B cell (primary cell): ENCODE measurements at regions not wholly inside any gene's neighbourhood (a gene's known extent, or its start where the extent isn't known, plus 50 kb on each side); places are given as distances from the start of the nearest gene placed in this dataset.
A peak's percentile ranks its signal among the peaks of the same experiment; 100 is the strongest.

Source experiments
- ATAC-seq: fragments of 200-7000 bp; cut with Tn5 transposase; one replicate; pipeline ENCODE4 v1.10.0; 2021; ENCODE audit warnings: low read depth, mild to moderate bottlenecking, moderate number of reproducible peaks, moderate library complexity
- CTCF ChIA-PET: fragments of 350-600 bp; sonication (Branson Sonifier 250); formaldehyde crosslinking; loops from one replicate; lab custom pipeline; 2021; ENCODE audit warnings: antibody characterized with exemption, inconsistent platforms; lab: Charles Lee
- POLR2A ChIA-PET: fragments of 350-600 bp; sonication (Branson Sonifier 250); formaldehyde crosslinking; loops from one replicate; lab custom pipeline; 2021; ENCODE audit warnings: antibody characterized with exemption; lab: Charles Lee
- DNase-seq: peaks from one replicate; pipeline ENCODE4 v3.0.0; 2013
- H2AFZ ChIP-seq: 2 replicates; pipeline ENCODE4 v1.6.1; 2012; ENCODE audit warnings: mild to moderate bottlenecking, low read depth, low read length; ENCODE audit not compliant: insufficient read depth, poor library complexity, severe bottlenecking
- H3K27ac ChIP-seq, 2 donors: 1 replicate in 1 of 2; 2 replicates in 1 of 2; pipeline ENCODE4 v1.5.1; 2012 to 2013; ENCODE audit warnings: low read length in 2 of 2, mild to moderate bottlenecking in 2 of 2, moderate library complexity in 1 of 2
- H3K27me3 ChIP-seq, 4 experiments: fragments of 200-600 bp in 1 of 4; sonication (generic) in 1 of 4; replicated peaks in 1 of 4; 1 replicate in 2 of 4; 2 replicates in 2 of 4; pipeline versions ENCODE4 v1.6.1 to v1.7.0; 2013 to 2016; ENCODE audit warnings: low read length in 3 of 4, mild to moderate bottlenecking in 2 of 4, mixed read lengths in 1 of 4, moderate library complexity in 1 of 4; ENCODE audit not compliant: insufficient read depth in 4 of 4, control insufficient read depth in 3 of 4; ENCODE audit errors: control extremely low read depth in 1 of 4
- H3K36me3 ChIP-seq, 2 experiments: replicated peaks in 1 of 2; 1 replicate in 1 of 2; 2 replicates in 1 of 2; pipeline versions ENCODE4 v1.6.1 to v1.7.1; 2013; ENCODE audit warnings: low read length in 1 of 2; ENCODE audit not compliant: insufficient read depth in 2 of 2, control insufficient read depth in 1 of 2; ENCODE audit errors: control extremely low read depth in 1 of 2, extremely low read depth in 1 of 2
- H3K4me1 ChIP-seq, 2 donors: fragments of 200-600 bp in 1 of 2; sonication (generic) in 1 of 2; 1 replicate in 1 of 2; 2 replicates in 1 of 2; pipeline versions ENCODE4 v1.5.1 to v1.6.1; 2013 to 2017; ENCODE audit warnings: low read length in 2 of 2; ENCODE audit not compliant: control insufficient read depth in 2 of 2, insufficient read depth in 2 of 2
- H3K4me2 ChIP-seq: replicated peaks from 2 replicates; pipeline ENCODE3; 2012; ENCODE audit warnings: mild to moderate bottlenecking, low read depth, low read length; ENCODE audit not compliant: poor library complexity, severe bottlenecking
- H3K4me3 ChIP-seq, 5 experiments: fragments of 200-600 bp in 1 of 5; sonication (generic) in 1 of 5; 1 replicate in 3 of 5; 2 replicates in 2 of 5; pipeline versions ENCODE4 v1.5.1 to v1.7.0; 2011 to 2016; ENCODE audit warnings: low read length in 4 of 5, mild to moderate bottlenecking in 4 of 5, low read depth in 2 of 5, control low read depth in 1 of 5, moderate library complexity in 1 of 5; ENCODE audit not compliant: insufficient read depth in 1 of 5; ENCODE audit errors: control extremely low read depth in 1 of 5, extremely low read depth in 1 of 5
- H3K79me2 ChIP-seq: fragments of 200-600 bp; sonication (generic); one replicate; pipeline ENCODE4 v1.6.0; 2016; ENCODE audit warnings: low read length; ENCODE audit not compliant: control insufficient read depth, insufficient read depth
- H3K9ac ChIP-seq: fragments of 200-600 bp; sonication (generic); 2 replicates; pipeline ENCODE4 v1.6.1; 2017; ENCODE audit warnings: mild to moderate bottlenecking, low read length, moderate library complexity
- H3K9me3 ChIP-seq, 3 donors: one replicate each; pipeline versions ENCODE4 v1.6.1 to v1.7.1; 2013; ENCODE audit warnings: low read length in 2 of 3; ENCODE audit not compliant: control insufficient read depth in 2 of 3, insufficient read depth in 1 of 3; ENCODE audit errors: control extremely low read depth in 1 of 3
- H4K20me1 ChIP-seq: 2 replicates; pipeline ENCODE4 v1.6.0; 2012; ENCODE audit warnings: mild to moderate bottlenecking, low read length; ENCODE audit not compliant: insufficient read depth, control insufficient read depth, poor library complexity, severe bottlenecking
- H3K27ac Mint-ChIP-seq: one replicate; pipeline ENCODE4 v1.8.0; 2021; ENCODE audit warnings: mixed read lengths
- H3K27me3 Mint-ChIP-seq: one replicate; pipeline ENCODE4 v1.8.0; 2021; ENCODE audit warnings: mixed read lengths
- H3K4me1 Mint-ChIP-seq: one replicate; pipeline ENCODE4 v1.8.0; 2021; ENCODE audit warnings: mixed read lengths
- H3K4me3 Mint-ChIP-seq: one replicate; pipeline ENCODE4 v1.8.0; 2021; ENCODE audit warnings: mixed read lengths
- H3K9me3 Mint-ChIP-seq: one replicate; pipeline ENCODE4 v1.8.0; 2022; ENCODE audit warnings: mixed read lengths; ENCODE audit not compliant: insufficient read depth
- EZH2 ChIP-seq: IDR thresholded peaks from 2 replicates; pipeline ENCODE4 v1.6.1; 2012; ENCODE audit warnings: borderline replicate concordance, low read depth, mild to moderate bottlenecking, moderate library complexity, low read length; ENCODE audit not compliant: insufficient read depth, poor library complexity, severe bottlenecking
- WGBS: methylation state at CpG from one replicate; pipeline ENCODE4 v1.1.5; 2013; ENCODE audit warnings: missing lambda C conversion rate; ENCODE audit not compliant: insufficient coverage; 5-methylcytosine and 5-hydroxymethylcytosine counted together
- intact Hi-C: fragments of 100-400 bp; cut with micrococcal nuclease; formaldehyde crosslinking; loops from one replicate; pipeline ENCODE4 v1.10.0; 2022
- TF ChIP-seq, protein P1 (sequence below): fragments of 200-600 bp; IDR thresholded peaks from one replicate; pipeline ENCODE4 v1.8.0; 2022; ENCODE audit warnings: antibody characterized with exemption, mild to moderate bottlenecking

DNA sequence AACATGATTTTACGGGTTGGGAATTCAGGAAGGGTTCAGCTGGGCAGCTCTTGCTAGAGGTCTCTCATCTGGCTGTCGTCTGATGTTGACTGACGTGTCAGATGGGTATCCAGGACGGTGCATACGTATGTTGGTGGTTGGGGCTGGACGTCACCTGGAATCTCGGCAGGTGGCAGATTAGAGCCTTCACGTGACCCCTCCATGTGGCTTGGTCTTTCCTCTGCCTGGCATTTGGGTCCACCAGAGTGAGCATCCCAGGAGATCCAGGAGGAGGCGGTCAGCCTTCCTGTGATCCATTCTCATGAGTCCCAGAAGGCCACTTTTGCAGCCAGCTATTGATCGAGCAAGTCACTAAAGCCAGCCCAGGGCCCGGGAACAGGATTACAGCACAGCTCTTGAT, 202.7 kb downstream of the FOXL1 start:
- no peak for TF ChIP-seq EZH2
- TF ChIP-seq, protein P1, sequence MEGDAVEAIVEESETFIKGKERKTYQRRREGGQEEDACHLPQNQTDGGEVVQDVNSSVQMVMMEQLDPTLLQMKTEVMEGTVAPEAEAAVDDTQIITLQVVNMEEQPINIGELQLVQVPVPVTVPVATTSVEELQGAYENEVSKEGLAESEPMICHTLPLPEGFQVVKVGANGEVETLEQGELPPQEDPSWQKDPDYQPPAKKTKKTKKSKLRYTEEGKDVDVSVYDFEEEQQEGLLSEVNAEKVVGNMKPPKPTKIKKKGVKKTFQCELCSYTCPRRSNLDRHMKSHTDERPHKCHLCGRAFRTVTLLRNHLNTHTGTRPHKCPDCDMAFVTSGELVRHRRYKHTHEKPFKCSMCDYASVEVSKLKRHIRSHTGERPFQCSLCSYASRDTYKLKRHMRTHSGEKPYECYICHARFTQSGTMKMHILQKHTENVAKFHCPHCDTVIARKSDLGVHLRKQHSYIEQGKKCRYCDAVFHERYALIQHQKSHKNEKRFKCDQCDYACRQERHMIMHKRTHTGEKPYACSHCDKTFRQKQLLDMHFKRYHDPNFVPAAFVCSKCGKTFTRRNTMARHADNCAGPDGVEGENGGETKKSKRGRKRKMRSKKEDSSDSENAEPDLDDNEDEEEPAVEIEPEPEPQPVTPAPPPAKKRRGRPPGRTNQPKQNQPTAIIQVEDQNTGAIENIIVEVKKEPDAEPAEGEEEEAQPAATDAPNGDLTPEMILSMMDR = no peak
- H3K4me2 ChIP-seq = no peak overlapping the region
- no peak overlapping the region for H3K27ac ChIP-seq
- 89% methylated on average over 11 of the region's 11 CpGs for WGBS
- Mint-ChIP-seq H3K27ac (no peak overlapping the region), H3K27me3 (peaks cover 4% of the 10 kb centered on the region), H3K4me3 (no peak overlapping the region), H3K9me3 (no peaks in the 10 kb centered on the region), H3K4me1 (no peaks in the 10 kb centered on the region)
- H2AFZ ChIP-seq = no peak overlapping the region
- intact Hi-C loops = no loop called here
- ChIA-PET POLR2A (no interaction called here), CTCF (no interaction called here)
- no peaks in the 10 kb centered on the region for H4K20me1 ChIP-seq
- H3K79me2 ChIP-seq = no peaks in the 10 kb centered on the region
- H3K9ac ChIP-seq = no peak overlapping the region
- no peaks in the 10 kb centered on the region for H3K27me3 ChIP-seq
- ATAC-seq (no peak), DNase-seq (no peak)
- H3K4me1 ChIP-seq = no peaks in the 10 kb centered on the region
- H3K36me3 ChIP-seq = no peaks in the 10 kb centered on the region
- H3K4me3 ChIP-seq = no peak overlapping the region
- no peaks in the 10 kb centered on the region for H3K9me3 ChIP-seq

DNA sequence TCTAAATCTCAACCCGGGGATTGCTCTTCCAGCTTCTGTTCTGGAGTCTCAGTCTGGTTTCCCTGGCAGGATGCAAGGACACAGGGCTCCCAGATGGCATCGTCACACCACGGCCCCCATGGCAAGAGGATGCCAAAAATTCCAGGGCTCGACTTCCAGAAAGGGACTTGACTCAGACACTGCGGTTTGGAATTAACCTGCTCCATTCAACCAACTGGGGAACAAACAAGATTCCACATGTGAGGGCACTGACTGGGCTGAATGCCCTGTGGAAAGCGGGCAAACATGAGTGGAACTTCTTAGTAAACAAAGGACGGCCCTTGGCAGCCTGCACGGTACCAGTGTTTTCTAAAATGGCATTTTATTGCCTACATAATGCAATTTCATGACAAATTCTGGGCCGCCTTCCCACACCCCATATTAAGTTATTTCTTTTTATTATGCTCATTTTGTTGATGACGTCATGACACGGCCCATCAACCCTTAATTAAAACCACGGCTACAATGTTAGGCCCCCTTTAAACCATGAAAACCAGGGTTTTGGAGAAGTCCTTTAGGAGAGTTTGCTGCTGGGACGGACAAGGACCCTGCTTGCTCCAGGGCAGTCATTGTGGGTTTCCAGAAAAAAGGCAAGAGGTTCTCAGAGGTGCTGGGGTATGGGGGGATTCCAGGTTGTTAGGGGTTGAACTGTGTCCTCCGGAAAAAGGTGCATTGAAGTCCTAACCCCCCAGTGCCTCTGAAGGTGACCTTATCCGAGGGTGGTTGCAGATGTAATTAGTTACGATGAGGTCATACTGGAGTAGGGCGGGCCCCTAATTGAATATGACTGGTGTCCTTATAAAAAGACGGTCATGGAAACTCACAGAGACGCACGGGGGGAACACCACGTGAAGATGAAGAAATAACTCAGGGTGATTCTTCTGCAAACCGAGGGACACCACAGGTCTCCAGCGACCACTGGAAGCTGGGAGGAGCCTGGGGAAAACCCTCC, 205.6 kb downstream of the FOXL1 start:
- Histone ChIP-seq H3K4me1 (no peaks in the 10 kb centered on the region), H4K20me1 (no peaks in the 10 kb centered on the region), H3K27me3 (no peaks in the 10 kb centered on the region), H3K9me3 (no peaks in the 10 kb centered on the region), H2AFZ (no peak overlapping the region), H3K27ac (no peak overlapping the region), H3K4me2 (no peak overlapping the region), H3K79me2 (no peaks in the 10 kb centered on the region), H3K9ac (no peak overlapping the region), H3K36me3 (no peaks in the 10 kb centered on the region), H3K4me3 (no peak overlapping the region)
- ChIA-PET POLR2A (no interaction called here), CTCF (no interaction called here)
- Mint-ChIP-seq H3K9me3 (no peaks in the 10 kb centered on the region), H3K27ac (peak overlapping the region; percentile 3), H3K4me1 (no peaks in the 10 kb centered on the region), H3K4me3 (no peak overlapping the region), H3K27me3 (peaks cover 7% of the 10 kb centered on the region)
- intact Hi-C loops = no loop called here
- DNase-seq (no peak), ATAC-seq (no peak)
- WGBS = 92% methylated on average over 17 of the region's 23 CpGs
- TF ChIP-seq, protein P1 = no peak
- TF ChIP-seq EZH2 = no peak
